ENCODE measurements at regions not wholly inside any gene's neighbourhood (a gene's known extent, or its start where the extent isn't known, plus 50 kb on each side); places are given as distances from the start of the nearest gene placed in this dataset.

DNA sequence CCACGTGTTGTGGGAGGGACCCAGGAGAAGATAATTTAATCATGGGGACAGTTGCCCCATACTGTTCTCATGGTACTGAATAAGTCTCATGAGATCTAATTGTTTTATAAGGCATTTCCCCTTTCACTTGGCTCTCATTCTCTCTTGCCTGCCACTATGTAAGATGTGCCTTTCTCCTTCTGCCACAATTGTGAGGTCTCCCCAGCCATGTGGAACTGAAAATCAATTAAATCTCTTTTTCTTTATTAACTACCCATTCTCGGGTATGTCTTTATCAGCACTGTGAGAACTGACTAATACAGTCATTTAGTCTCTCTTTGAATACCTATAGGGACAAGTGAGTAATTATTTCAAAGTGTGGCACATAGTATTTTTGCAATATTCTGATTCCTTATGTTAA, 269.2 kb upstream of the SMARCA2 start:
- Histone ChIP-seq H3K27me3 (ENCODE audit: low read length) (no peaks in the 10 kb centered on the region), H4K20me1 (ENCODE audit: low read length) (no peaks in the 10 kb centered on the region), H3K79me2 (ENCODE audit: low read length) (no peaks in the 10 kb centered on the region), H3K4me3 (ENCODE audit: low read length) (no peak overlapping the region), H3K9ac (ENCODE audit: low read length) (no peak overlapping the region), H3F3A (ENCODE audit: low read length, unreplicated experiment) (no peaks in the 10 kb centered on the region), H3K4me1 (ENCODE audit: insufficient read depth, low read length) (no peaks in the 10 kb centered on the region), H3K4me2 (ENCODE audit: low read length) (no peak overlapping the region), H3K36me3 (ENCODE audit: low read depth, low read length) (no peaks in the 10 kb centered on the region), H2AFZ (ENCODE audit: low read length) (no peak overlapping the region), H3K9me3 (ENCODE audit: low read length) (no peaks in the 10 kb centered on the region), H3K27ac (ENCODE audit: low read length) (no peak overlapping the region), H3K9me2 (replicated peaks; ENCODE audit: low read length) (no peaks in the 10 kb centered on the region)
- ChIA-PET POLR2A (ENCODE audit: unreplicated experiment) (no interaction called here), CTCF (no interaction called here)
- BruUV-seq (replicated peaks) = no TSS peak
- intact Hi-C loops (cut with micrococcal nuclease) = no loop called here
- TF ChIP-seq EZH2phosphoT487 (IDR thresholded peaks at IDR 0.05; ENCODE audit: borderline replicate concordance, low read length) = no peak
- TF ChIP-seq EZH2 (IDR thresholded peaks at IDR 0.05; ENCODE audit: low read length, unreplicated experiment) = no peak
- ATAC-seq (no peak), DNase-seq (no peak)

DNA sequence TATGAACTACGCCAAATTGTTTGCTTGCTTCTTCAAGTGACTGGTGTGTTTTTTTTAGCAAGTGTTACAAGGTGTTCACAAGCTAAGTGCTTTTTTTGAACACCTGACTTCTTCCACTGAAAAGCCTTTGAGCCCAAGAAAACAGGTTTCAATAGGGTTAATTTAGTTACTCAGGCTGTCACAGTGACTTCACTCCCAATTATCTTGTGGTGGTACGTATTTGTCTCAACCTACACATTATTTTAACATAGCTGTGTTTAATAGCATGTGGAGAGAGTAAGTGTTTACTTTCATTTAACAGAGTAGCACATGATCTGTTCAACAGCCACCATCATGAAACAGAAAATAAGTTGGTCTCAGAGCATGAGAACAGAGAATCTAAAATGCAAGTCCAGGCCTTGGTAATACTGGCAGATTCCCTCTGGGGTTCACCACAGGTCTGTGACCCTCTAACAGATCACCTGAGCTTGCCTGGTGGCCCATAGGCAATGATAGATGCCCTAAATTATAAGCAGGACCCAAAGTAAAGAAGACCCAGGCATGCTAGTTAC, 267.7 kb upstream of the SMARCA2 start:
- ATAC-seq = no peak

DNA sequence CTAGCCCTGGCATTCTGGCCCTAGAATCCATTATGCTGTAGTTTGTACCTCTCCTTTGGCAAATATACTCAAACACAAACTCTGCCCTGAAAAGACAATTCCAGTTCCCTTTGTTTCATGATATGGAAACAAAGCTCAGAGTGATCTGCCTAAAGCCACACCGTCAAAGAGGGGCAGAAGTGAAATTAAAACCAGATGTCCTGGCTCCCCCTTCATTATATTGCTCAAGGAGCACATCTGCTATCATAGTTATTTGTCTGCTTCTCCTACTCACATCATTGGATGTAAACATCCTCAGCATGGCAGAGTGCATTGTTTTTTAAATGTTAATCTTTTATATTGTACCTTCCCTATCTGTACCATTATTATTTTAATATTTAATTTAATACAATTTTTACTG, 266.7 kb upstream of the SMARCA2 start:
- no TSS peak for BruUV-seq (replicated peaks)
- H3K27me3 ChIP-seq (ENCODE audit: low read length) = no peaks in the 10 kb centered on the region
- H4K20me1 ChIP-seq (ENCODE audit: low read length) = no peaks in the 10 kb centered on the region
- H3F3A ChIP-seq (ENCODE audit: low read length, unreplicated experiment) = no peaks in the 10 kb centered on the region
- H3K4me3 ChIP-seq (ENCODE audit: low read length) = no peak overlapping the region
- no peaks in the 10 kb centered on the region for H3K9me3 ChIP-seq (ENCODE audit: low read length)
- no peaks in the 10 kb centered on the region for H3K36me3 ChIP-seq (ENCODE audit: low read depth, low read length)
- H3K4me2 ChIP-seq (ENCODE audit: low read length) = no peak overlapping the region
- no peaks in the 10 kb centered on the region for H3K9me2 ChIP-seq (replicated peaks; ENCODE audit: low read length)
- intact Hi-C loops (cut with micrococcal nuclease) = no loop called here
- TF ChIP-seq, protein P1, sequence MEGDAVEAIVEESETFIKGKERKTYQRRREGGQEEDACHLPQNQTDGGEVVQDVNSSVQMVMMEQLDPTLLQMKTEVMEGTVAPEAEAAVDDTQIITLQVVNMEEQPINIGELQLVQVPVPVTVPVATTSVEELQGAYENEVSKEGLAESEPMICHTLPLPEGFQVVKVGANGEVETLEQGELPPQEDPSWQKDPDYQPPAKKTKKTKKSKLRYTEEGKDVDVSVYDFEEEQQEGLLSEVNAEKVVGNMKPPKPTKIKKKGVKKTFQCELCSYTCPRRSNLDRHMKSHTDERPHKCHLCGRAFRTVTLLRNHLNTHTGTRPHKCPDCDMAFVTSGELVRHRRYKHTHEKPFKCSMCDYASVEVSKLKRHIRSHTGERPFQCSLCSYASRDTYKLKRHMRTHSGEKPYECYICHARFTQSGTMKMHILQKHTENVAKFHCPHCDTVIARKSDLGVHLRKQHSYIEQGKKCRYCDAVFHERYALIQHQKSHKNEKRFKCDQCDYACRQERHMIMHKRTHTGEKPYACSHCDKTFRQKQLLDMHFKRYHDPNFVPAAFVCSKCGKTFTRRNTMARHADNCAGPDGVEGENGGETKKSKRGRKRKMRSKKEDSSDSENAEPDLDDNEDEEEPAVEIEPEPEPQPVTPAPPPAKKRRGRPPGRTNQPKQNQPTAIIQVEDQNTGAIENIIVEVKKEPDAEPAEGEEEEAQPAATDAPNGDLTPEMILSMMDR (conservative IDR thresholded peaks at IDR 0.05; ENCODE audit: low read depth, low read length) = no peak
- TF ChIP-seq EZH2 (IDR thresholded peaks at IDR 0.05; ENCODE audit: low read length, unreplicated experiment) (no peak), EZH2phosphoT487 (IDR thresholded peaks at IDR 0.05; ENCODE audit: borderline replicate concordance, low read length) (no peak)
- ATAC-seq (no peak), DNase-seq (no peak)
- no peak overlapping the region for H3K9ac ChIP-seq (ENCODE audit: low read length)
- H3K27ac ChIP-seq (ENCODE audit: low read length) = no peak overlapping the region
- ChIA-PET POLR2A (ENCODE audit: unreplicated experiment) (no interaction called here), CTCF (no interaction called here)
- H3K4me1 ChIP-seq (ENCODE audit: insufficient read depth, low read length) = no peaks in the 10 kb centered on the region
- H2AFZ ChIP-seq (ENCODE audit: low read length) = no peak overlapping the region
- no peaks in the 10 kb centered on the region for H3K79me2 ChIP-seq (ENCODE audit: low read length)

More for the DNA sequence above, 267.7 kb upstream of the SMARCA2 start:
- no peaks in the 10 kb centered on the region for H3K36me3 ChIP-seq (ENCODE audit: low read depth, low read length)
- H3K9ac ChIP-seq (ENCODE audit: low read length) = no peak overlapping the region
- H3K9me2 ChIP-seq (replicated peaks; ENCODE audit: low read length) = no peaks in the 10 kb centered on the region
- no peak overlapping the region for H2AFZ ChIP-seq (ENCODE audit: low read length)
- H3K4me2 ChIP-seq (ENCODE audit: low read length) = no peak overlapping the region
- BruUV-seq (replicated peaks) = no TSS peak
- TF ChIP-seq EZH2 (IDR thresholded peaks at IDR 0.05; ENCODE audit: low read length, unreplicated experiment) (no peak), EZH2phosphoT487 (IDR thresholded peaks at IDR 0.05; ENCODE audit: borderline replicate concordance, low read length) (no peak)
- TF ChIP-seq, protein P1 (conservative IDR thresholded peaks at IDR 0.05; ENCODE audit: low read depth, low read length) = no peak
- DNase-seq = no peak
- H4K20me1 ChIP-seq (ENCODE audit: low read length) = no peaks in the 10 kb centered on the region
- ChIA-PET POLR2A (ENCODE audit: unreplicated experiment) (no interaction called here), CTCF (no interaction called here)
- no peaks in the 10 kb centered on the region for H3K4me1 ChIP-seq (ENCODE audit: insufficient read depth, low read length)
- H3K27ac ChIP-seq (ENCODE audit: low read length) = no peak overlapping the region
- intact Hi-C loops (cut with micrococcal nuclease) = no loop called here
- no peaks in the 10 kb centered on the region for H3F3A ChIP-seq (ENCODE audit: low read length, unreplicated experiment)
- H3K9me3 ChIP-seq (ENCODE audit: low read length) = no peaks in the 10 kb centered on the region
- no peaks in the 10 kb centered on the region for H3K79me2 ChIP-seq (ENCODE audit: low read length)
- H3K27me3 ChIP-seq (ENCODE audit: low read length) = no peaks in the 10 kb centered on the region
- H3K4me3 ChIP-seq (ENCODE audit: low read length) = no peak overlapping the region
